Colonic mucosa (tissue), 4 donors: ENCODE measurements at regions not wholly inside any gene's neighbourhood (a gene's known extent, or its start where the extent isn't known, plus 50 kb on each side); places are given as distances from the start of the nearest gene placed in this dataset.

ENCODE experiments used
- DNase-seq: peaks from one replicate; pipeline ENCODE4 v3.0.0-alpha.2; 2020
- H3K27ac ChIP-seq: fragments of 200-600 bp; one replicate; pipeline ENCODE4 v1.8.0; 2021
- H3K27me3 ChIP-seq: fragments of 200-600 bp; one replicate; pipeline ENCODE4 v1.8.0; 2021
- H3K36me3 ChIP-seq: fragments of 200-600 bp; one replicate; pipeline ENCODE4 v1.8.0; 2021
- H3K4me1 ChIP-seq: fragments of 200-600 bp; one replicate; pipeline ENCODE4 v1.8.0; 2021; ENCODE audit warnings: mild to moderate bottlenecking
- H3K4me3 ChIP-seq: fragments of 200-600 bp; one replicate; pipeline ENCODE4 v1.8.0; 2021
- H3K9ac ChIP-seq, 2 donors: one replicate each; pipeline ENCODE4 v1.7.0; 2013; ENCODE audit warnings: control low read depth in 2 of 2, low read depth in 2 of 2, low read length in 2 of 2
- H3K9me3 ChIP-seq: fragments of 200-600 bp; one replicate; pipeline ENCODE4 v1.8.0; 2021
- CTCF ChIP-seq: fragments of 200-600 bp; IDR thresholded peaks from one replicate; pipeline ENCODE4 v1.8.0; 2022; ENCODE audit warnings: antibody characterized with exemption, mild to moderate bottlenecking
- intact Hi-C: fragments of 100-400 bp; cut with DNase I; formaldehyde crosslinking; loops from one replicate; pipeline ENCODE4 v1.14.1; 2022
- donor health status: healthy.
- donor health status: DM: no; HTN: no; CAD: no.
- donor health status: DM: no; HTN: no; CAD: no.

GRCh38 chr7:12812111-12812510, 124.7 kb downstream of the ARL4A start:
- no peak overlapping the region for H3K27ac ChIP-seq
- TF ChIP-seq CTCF: no peak
- intact Hi-C loops: no loop called here
- H3K4me3 ChIP-seq: no peak overlapping the region
- H3K36me3 ChIP-seq: no peaks in the 10 kb centered on the region
- H3K4me1 ChIP-seq: no peaks in the 10 kb centered on the region
- H3K9ac ChIP-seq: no peak overlapping the region
- no peaks in the 10 kb centered on the region for H3K9me3 ChIP-seq
- no peaks in the 10 kb centered on the region for H3K27me3 ChIP-seq
- no peak for DNase-seq

GRCh38 chr7:12814107-12814506, 126.7 kb downstream of the ARL4A start:
- intact Hi-C loops: no loop called here
- Histone ChIP-seq H3K4me1 (no peaks in the 10 kb centered on the region), H3K9me3 (no peaks in the 10 kb centered on the region), H3K4me3 (no peak overlapping the region), H3K36me3 (no peaks in the 10 kb centered on the region), H3K27ac (no peak overlapping the region), H3K27me3 (no peaks in the 10 kb centered on the region), H3K9ac (no peak overlapping the region)
- DNase-seq: no peak
- TF ChIP-seq CTCF: no peak

- no peak for TF ChIP-seq CTCF
Measured at GRCh38 chr7:12814828-12815227, 127.4 kb downstream of the ARL4A start.

GRCh38 chr7:12815426-12815825, 128.0 kb downstream of the ARL4A start:
- no peak for TF ChIP-seq CTCF
- no peaks in the 10 kb centered on the region for H3K27me3 ChIP-seq
- intact Hi-C loops: no loop called here
- no peak overlapping the region for H3K27ac ChIP-seq
- no peak overlapping the region for H3K9ac ChIP-seq
- H3K36me3 ChIP-seq: no peaks in the 10 kb centered on the region
- H3K9me3 ChIP-seq: no peaks in the 10 kb centered on the region
- no peaks in the 10 kb centered on the region for H3K4me1 ChIP-seq
- no peak for DNase-seq
- no peak overlapping the region for H3K4me3 ChIP-seq

More at GRCh38 chr7:12814828-12815227, 127.4 kb downstream of the ARL4A start:
- Histone ChIP-seq H3K27me3 (no peaks in the 10 kb centered on the region), H3K9me3 (no peaks in the 10 kb centered on the region), H3K4me3 (no peak overlapping the region), H3K4me1 (no peaks in the 10 kb centered on the region), H3K9ac (no peak overlapping the region), H3K36me3 (no peaks in the 10 kb centered on the region), H3K27ac (no peak overlapping the region)
- DNase-seq: no peak
- intact Hi-C loops: no loop called here

DNA sequence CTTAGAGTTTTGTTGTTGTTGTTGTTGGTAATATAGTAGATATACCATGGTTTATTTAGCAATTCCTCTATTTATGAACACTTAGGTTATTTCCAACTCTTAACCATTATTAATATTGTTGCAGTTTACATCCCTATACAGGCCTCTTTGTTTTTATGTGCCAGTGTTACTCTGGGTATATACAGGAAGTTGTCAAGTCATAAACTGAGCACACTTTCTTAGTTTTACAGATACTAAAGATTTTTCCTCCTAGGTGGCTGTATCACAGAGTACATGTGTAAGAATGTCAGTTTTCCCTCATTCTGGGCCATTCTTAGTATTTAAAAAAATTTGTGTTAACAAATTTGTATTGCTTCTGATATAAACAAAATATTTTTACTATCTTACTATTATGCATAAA, 128.4 kb downstream of the ARL4A start:
- Histone ChIP-seq H3K27me3 (no peaks in the 10 kb centered on the region), H3K27ac (no peak overlapping the region), H3K9ac (no peak overlapping the region), H3K4me1 (no peaks in the 10 kb centered on the region), H3K36me3 (no peaks in the 10 kb centered on the region), H3K9me3 (no peaks in the 10 kb centered on the region), H3K4me3 (no peak overlapping the region)
- no peak for TF ChIP-seq CTCF
- DNase-seq: no peak
- intact Hi-C loops: no loop called here

DNA sequence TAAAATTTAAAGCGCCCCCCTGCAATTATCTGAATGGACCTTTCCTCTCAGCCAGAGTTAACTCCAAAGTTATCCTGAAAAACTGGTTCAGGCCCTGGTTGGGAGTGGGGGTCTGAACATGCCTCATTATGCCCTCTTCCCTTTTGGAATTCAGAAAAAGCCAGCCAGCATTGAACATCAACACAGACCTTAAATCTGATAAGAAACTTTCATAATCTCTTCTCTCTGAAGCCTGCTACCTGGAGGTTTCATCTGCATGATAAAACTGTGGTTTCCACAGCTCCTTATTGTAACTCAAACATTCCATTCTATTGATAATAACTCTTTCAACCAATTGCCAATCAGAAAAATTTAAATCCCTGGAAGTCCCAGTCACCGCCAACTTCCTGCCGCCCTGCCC, 133.3 kb downstream of the ARL4A start:
- TF ChIP-seq CTCF: no peak
- H3K27ac ChIP-seq: no peak overlapping the region
- no peaks in the 10 kb centered on the region for H3K36me3 ChIP-seq
- no peak for DNase-seq
- no peaks in the 10 kb centered on the region for H3K27me3 ChIP-seq
- H3K4me1 ChIP-seq: no peaks in the 10 kb centered on the region
- no peaks in the 10 kb centered on the region for H3K9me3 ChIP-seq
- intact Hi-C loops: no loop called here
- no peak overlapping the region for H3K4me3 ChIP-seq
- H3K9ac ChIP-seq: no peak overlapping the region
